Ovary (tissue), 3 donors: ENCODE measurements at regions not wholly inside any gene's neighbourhood (a gene's known extent, or its start where the extent isn't known, plus 50 kb on each side); places are given as distances from the start of the nearest gene placed in this dataset.

Experiments used
- CTCF ChIP-seq, 3 donors: fragments of 450-650 bp in 2 of 3; fragments of 200-600 bp in 1 of 3; IDR thresholded peaks; one replicate each; pipeline versions ENCODE4 v1.5.1 to v1.8.0; 2016 to 2022; ENCODE audit warnings: antibody characterized with exemption in 3 of 3, mild to moderate bottlenecking in 1 of 3
- POLR2A ChIP-seq: fragments of 450-650 bp; IDR thresholded peaks from one replicate; pipeline ENCODE4 v1.6.1; 2017; ENCODE audit warnings: antibody characterized with exemption, mild to moderate bottlenecking, moderate library complexity
- donor health status: DM: no; HTN: no; CAD: no.

- TF ChIP-seq CTCF (IDR thresholded peaks at IDR 0.05) (no peak), POLR2A (no peak)
Observed at GRCh38 chr9:105957830-105958229, 263.5 kb downstream of the TMEM38B start.
